Right lobe of liver (tissue), 6 donors: ENCODE measurements at regions not wholly inside any gene's neighbourhood (a gene's known extent, or its start where the extent isn't known, plus 50 kb on each side); places are given as distances from the start of the nearest gene placed in this dataset.

ENCODE experiments used
- ATAC-seq, 4 donors: fragments of 200-7000 bp; cut with Tn5 transposase; one replicate each; pipeline ENCODE4 v1.9.1; 2020; ENCODE audit warnings: mild to moderate bottlenecking in 4 of 4, moderate library complexity in 4 of 4
- DNase-seq, 3 donors: peaks; one replicate each; pipeline ENCODE4 v3.0.0-alpha.2; 2020
- H3K27ac ChIP-seq, 3 donors: fragments of 200-600 bp; one replicate each; pipeline ENCODE4 v1.8.0; 2022
- H3K27me3 ChIP-seq, 2 donors: fragments of 200-600 bp; one replicate each; pipeline ENCODE4 v1.8.0; 2022
- H3K36me3 ChIP-seq, 4 donors: fragments of 200-600 bp; sonication (generic) in 1 of 4; one replicate each; pipeline versions ENCODE4 v1.5.1 to v1.8.0; 2017 to 2022; ENCODE audit warnings: control low read depth in 1 of 4
- H3K4me1 ChIP-seq, 4 donors: fragments of 200-600 bp; sonication (generic) in 1 of 4; one replicate each; pipeline versions ENCODE4 v1.5.1 to v1.8.0; 2017 to 2022; ENCODE audit warnings: control low read depth in 1 of 4
- H3K4me3 ChIP-seq, 3 donors: fragments of 200-600 bp; one replicate each; pipeline ENCODE4 v1.8.0; 2022
- H3K9me3 ChIP-seq, 4 donors: fragments of 200-600 bp; sonication (generic) in 1 of 4; one replicate each; pipeline versions ENCODE4 v1.5.1 to v1.8.0; 2017 to 2022; ENCODE audit warnings: control low read depth in 1 of 4
- CTCF ChIP-seq, 4 donors: fragments of 200-600 bp in 3 of 4; fragments of 450-650 bp in 1 of 4; IDR thresholded peaks; one replicate each; pipeline versions ENCODE4 v1.5.1 to v1.8.0; 2016 to 2022; ENCODE audit warnings: antibody characterized with exemption in 4 of 4, mild to moderate bottlenecking in 2 of 4
- POLR2A ChIP-seq: fragments of 450-650 bp; IDR thresholded peaks from one replicate; pipeline ENCODE4 v1.6.1; 2017; ENCODE audit warnings: antibody characterized with exemption, mild to moderate bottlenecking
- WGBS: methylation state at CpG from one replicate; pipeline ENCODE4 v1.1.6; 2018; ENCODE audit warnings: low coverage, low lambda C conversion rate; ENCODE audit not compliant: insufficient coverage; ENCODE audit errors: missing lambda C conversion rate; 5-methylcytosine and 5-hydroxymethylcytosine counted together
- intact Hi-C, 2 donors: fragments of 100-400 bp; cut with DNase I; formaldehyde crosslinking; loops; one replicate each; pipeline versions ENCODE4 v1.11.2 to v1.14.1; 2022
- donor health status: DM: no; HTN: yes; CAD: no.
- donor health status: DM: no; HTN: no; CAD: no.
- donor health status: DM: no; HTN: no; CAD: no.
- donor health status: DM: no; HTN: yes; CAD: no.
- donor health status: DM: no; HTN: yes; CAD: no.

DNA sequence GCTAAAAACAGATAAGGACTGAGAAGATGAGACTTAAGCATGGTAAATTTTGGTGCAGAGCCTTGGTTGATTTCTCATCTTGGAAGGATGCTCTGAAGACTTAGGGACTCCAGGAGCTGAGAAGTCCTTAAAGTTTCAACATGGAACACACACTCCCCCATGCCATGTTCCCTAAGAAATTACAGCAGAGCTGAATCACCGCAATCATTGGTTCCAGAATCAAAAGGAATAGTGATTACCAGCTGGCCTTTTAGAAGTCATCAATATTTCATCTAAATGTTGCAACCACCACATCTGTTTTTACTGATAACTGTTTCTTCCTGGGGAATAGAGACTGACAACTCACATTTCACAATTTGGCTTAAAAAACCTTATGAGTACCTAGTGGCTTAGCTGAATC lies 229.3 kb downstream of the MINAR1 start:
- H3K36me3 ChIP-seq, result no peaks in the 10 kb centered on the region
- intact Hi-C loops, result no loop called here
- no peaks in the 10 kb centered on the region for H3K9me3 ChIP-seq
- 29% methylated on average over 1 of the region's 1 CpG for WGBS
- TF ChIP-seq POLR2A, result no peak
- no peak for TF ChIP-seq CTCF (IDR thresholded peaks at IDR 0.05)
- no peak overlapping the region for H3K4me3 ChIP-seq
- H3K4me1 ChIP-seq, result peaks cover 0 to 25% (median 10%) of the 10 kb centered on the region in 4 donors
- DNase-seq, result no peak
- no peaks in the 10 kb centered on the region for H3K27me3 ChIP-seq
- no peak overlapping the region for H3K27ac ChIP-seq
- no peak for ATAC-seq

GRCh38 chr15:79673416-79674123 lies 223.2 kb downstream of the MTHFS start:
- no peak for TF ChIP-seq CTCF (IDR thresholded peaks at IDR 0.05)

DNA sequence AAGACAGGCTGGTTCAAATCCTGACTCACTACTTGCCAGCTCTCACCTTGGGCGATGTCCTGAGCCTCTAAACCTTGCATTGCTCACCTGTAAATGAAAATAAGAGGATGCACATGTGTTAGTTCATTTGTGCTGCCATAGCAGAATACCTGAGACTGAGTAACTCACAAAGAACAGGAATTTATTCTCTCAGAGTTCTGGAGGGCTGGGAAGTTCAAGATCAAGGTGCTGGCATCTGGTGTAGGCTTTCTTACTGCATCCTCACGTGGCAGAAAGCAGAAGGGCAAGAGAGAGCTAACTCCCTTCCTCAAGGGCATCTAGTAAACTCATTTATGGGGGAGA lies 222.7 kb downstream of the MTHFS start:
- 79% methylated on average over 2 of the region's 2 CpGs for WGBS
- no peaks in the 10 kb centered on the region for H3K9me3 ChIP-seq
- H3K27ac ChIP-seq, result no peak overlapping the region
- intact Hi-C loops, result no loop called here
- H3K36me3 ChIP-seq, result no peaks in the 10 kb centered on the region
- ATAC-seq, result no peak
- TF ChIP-seq POLR2A, result no peak
- TF ChIP-seq CTCF (IDR thresholded peaks at IDR 0.05), result no peak
- H3K27me3 ChIP-seq, result no peaks in the 10 kb centered on the region
- no peak for DNase-seq
- H3K4me1 ChIP-seq, result no peaks in the 10 kb centered on the region
- H3K4me3 ChIP-seq, result no peak overlapping the region

More at GRCh38 chr15:79673416-79674123, 223.2 kb downstream of the MTHFS start:
- intact Hi-C loops, result no loop called here
- Histone ChIP-seq H3K36me3 (no peaks in the 10 kb centered on the region), H3K27ac (no peak overlapping the region), H3K9me3 (no peaks in the 10 kb centered on the region), H3K4me3 (no peak overlapping the region), H3K4me1 (no peaks in the 10 kb centered on the region), H3K27me3 (no peaks in the 10 kb centered on the region)
- no peak for DNase-seq
- 46% methylated on average over 4 of the region's 4 CpGs for WGBS
- no peak for ATAC-seq

GRCh38 chr15:79675982-79676381 lies 220.8 kb downstream of the MTHFS start:
- 81% methylated on average over 5 of the region's 5 CpGs for WGBS
- ATAC-seq (no peak), DNase-seq (no peak)
- Histone ChIP-seq H3K4me1 (no peaks in the 10 kb centered on the region), H3K27me3 (no peaks in the 10 kb centered on the region), H3K36me3 (no peaks in the 10 kb centered on the region), H3K4me3 (no peak overlapping the region), H3K27ac (no peak overlapping the region), H3K9me3 (no peaks in the 10 kb centered on the region)
- intact Hi-C loops, result no loop called here
- TF ChIP-seq CTCF (IDR thresholded peaks at IDR 0.05) (no peak), POLR2A (no peak)

- intact Hi-C loops, result no loop called here
- 75% methylated on average over 2 of the region's 2 CpGs for WGBS
- Histone ChIP-seq H3K27ac (no peak overlapping the region), H3K4me1 (no peaks in the 10 kb centered on the region), H3K27me3 (no peaks in the 10 kb centered on the region), H3K9me3 (no peaks in the 10 kb centered on the region), H3K4me3 (no peak overlapping the region), H3K36me3 (no peaks in the 10 kb centered on the region)
- ATAC-seq (no peak), DNase-seq (no peak)
- no peak for TF ChIP-seq CTCF (IDR thresholded peaks at IDR 0.05)
- TF ChIP-seq POLR2A, result no peak
Measured at GRCh38 chr15:79676621-79677020, 220.2 kb downstream of the MTHFS start.
